Testis (tissue), 2 donors: ENCODE measurements at regions not wholly inside any gene's neighbourhood (a gene's known extent, or its start where the extent isn't known, plus 50 kb on each side); places are given as distances from the start of the nearest gene placed in this dataset.

ENCODE experiments used
- DNase-seq: peaks from one replicate; pipeline ENCODE4 v3.0.0-alpha.2; 2019
- H3K27ac ChIP-seq, 2 donors: fragments of 200-600 bp; sonication (generic); one replicate each; pipeline ENCODE4 v1.5.1; 2019
- H3K27me3 ChIP-seq: fragments of 200-600 bp; sonication (generic); one replicate; pipeline ENCODE4 v1.5.1; 2019
- H3K36me3 ChIP-seq: fragments of 200-600 bp; sonication (generic); one replicate; pipeline ENCODE4 v1.5.1; 2017; ENCODE audit warnings: low read depth; ENCODE audit errors: missing control alignments
- H3K4me1 ChIP-seq: fragments of 200-600 bp; sonication (generic); one replicate; pipeline ENCODE4 v1.5.1; 2019
- H3K4me3 ChIP-seq, 2 donors: fragments of 200-600 bp; sonication (generic); one replicate each; pipeline ENCODE4 v1.5.1; 2017 to 2019
- H3K9me3 ChIP-seq: fragments of 200-600 bp; sonication (generic); one replicate; pipeline ENCODE4 v1.5.1; 2017
- POLR2A ChIP-seq: fragments of 450-650 bp; IDR thresholded peaks from one replicate; pipeline ENCODE4 v1.6.1; 2017; ENCODE audit warnings: antibody characterized with exemption, mild to moderate bottlenecking, moderate library complexity
- WGBS, 2 donors: methylation state at CpG; one replicate each; pipeline ENCODE4 v1.1.5; 2018; 5-methylcytosine and 5-hydroxymethylcytosine counted together
- intact Hi-C: fragments of 100-400 bp; cut with DNase I; formaldehyde crosslinking; loops from one replicate; pipeline ENCODE4 v1.15.1; 2023; ENCODE audit warnings: low total_unique reads
- TF ChIP-seq, protein P1 (sequence below), 3 experiments: fragments of 450-650 bp in 2 of 3; fragments of 200-600 bp in 1 of 3; sonication (generic) in 1 of 3; IDR thresholded peaks; one replicate each; pipeline ENCODE4 v1.5.1; 2016 to 2019; ENCODE audit warnings: antibody characterized with exemption in 3 of 3, mild to moderate bottlenecking in 2 of 3, moderate library complexity in 1 of 3

DNA sequence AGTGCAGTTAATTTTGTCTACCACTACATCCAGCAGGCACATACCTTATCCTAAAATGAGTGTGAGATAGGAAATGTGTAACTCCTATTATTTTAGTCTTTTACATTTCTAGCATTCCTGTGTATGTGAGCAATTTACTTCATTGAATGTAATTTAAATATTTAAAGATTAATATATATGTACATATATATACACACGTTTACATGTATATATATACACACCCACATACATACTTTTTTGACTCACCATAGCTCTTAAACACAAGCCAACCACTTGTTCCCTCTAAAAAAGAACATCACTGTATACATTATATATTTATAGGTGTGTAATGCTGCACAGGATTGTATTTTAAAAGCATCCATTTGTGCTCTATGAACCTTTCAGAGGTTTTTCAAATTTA is 425.6 kb upstream of the NECTIN3 start:
- Histone ChIP-seq H3K9me3 (no peaks in the 10 kb centered on the region), H3K27ac (no peak overlapping the region), H3K4me1 (no peaks in the 10 kb centered on the region), H3K4me3 (no peak overlapping the region), H3K27me3 (no peaks in the 10 kb centered on the region), H3K36me3 (no peaks in the 10 kb centered on the region)
- no peak for TF ChIP-seq POLR2A
- TF ChIP-seq, protein P1, sequence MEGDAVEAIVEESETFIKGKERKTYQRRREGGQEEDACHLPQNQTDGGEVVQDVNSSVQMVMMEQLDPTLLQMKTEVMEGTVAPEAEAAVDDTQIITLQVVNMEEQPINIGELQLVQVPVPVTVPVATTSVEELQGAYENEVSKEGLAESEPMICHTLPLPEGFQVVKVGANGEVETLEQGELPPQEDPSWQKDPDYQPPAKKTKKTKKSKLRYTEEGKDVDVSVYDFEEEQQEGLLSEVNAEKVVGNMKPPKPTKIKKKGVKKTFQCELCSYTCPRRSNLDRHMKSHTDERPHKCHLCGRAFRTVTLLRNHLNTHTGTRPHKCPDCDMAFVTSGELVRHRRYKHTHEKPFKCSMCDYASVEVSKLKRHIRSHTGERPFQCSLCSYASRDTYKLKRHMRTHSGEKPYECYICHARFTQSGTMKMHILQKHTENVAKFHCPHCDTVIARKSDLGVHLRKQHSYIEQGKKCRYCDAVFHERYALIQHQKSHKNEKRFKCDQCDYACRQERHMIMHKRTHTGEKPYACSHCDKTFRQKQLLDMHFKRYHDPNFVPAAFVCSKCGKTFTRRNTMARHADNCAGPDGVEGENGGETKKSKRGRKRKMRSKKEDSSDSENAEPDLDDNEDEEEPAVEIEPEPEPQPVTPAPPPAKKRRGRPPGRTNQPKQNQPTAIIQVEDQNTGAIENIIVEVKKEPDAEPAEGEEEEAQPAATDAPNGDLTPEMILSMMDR (IDR thresholded peaks at IDR 0.05), result no peak
- intact Hi-C loops, result no loop called here
- DNase-seq, result no peak
- 74 to 76% methylated on average over 1 of the region's 1 CpG for WGBS, 2 donors

DNA sequence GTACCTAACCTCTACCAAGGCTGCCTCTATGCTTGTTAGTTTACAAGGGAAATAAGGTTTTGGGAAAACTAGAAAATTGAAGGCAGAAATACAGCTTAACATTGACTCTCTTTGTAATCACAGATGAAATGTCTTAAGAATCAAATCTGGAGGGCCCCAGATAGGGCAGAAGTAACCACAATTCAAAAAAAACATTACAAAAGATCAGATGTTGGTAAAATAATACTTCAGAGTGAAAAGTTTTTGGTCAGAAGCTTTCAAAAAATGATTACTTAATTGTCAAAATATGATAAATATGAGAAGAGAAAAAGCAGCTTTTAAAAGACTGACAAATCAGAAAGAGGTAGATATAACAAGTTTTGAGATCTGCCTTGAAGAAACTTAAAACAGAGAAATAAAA is 425.1 kb upstream of the NECTIN3 start:
- no peaks in the 10 kb centered on the region for H3K36me3 ChIP-seq
- DNase-seq, result no peak
- no peaks in the 10 kb centered on the region for H3K9me3 ChIP-seq
- H3K4me3 ChIP-seq, result no peak overlapping the region
- H3K27me3 ChIP-seq, result no peaks in the 10 kb centered on the region
- intact Hi-C loops, result no loop called here
- H3K27ac ChIP-seq, result no peak overlapping the region
- TF ChIP-seq POLR2A, result no peak
- TF ChIP-seq, protein P1 (IDR thresholded peaks at IDR 0.05), result no peak
- H3K4me1 ChIP-seq, result no peaks in the 10 kb centered on the region

DNA sequence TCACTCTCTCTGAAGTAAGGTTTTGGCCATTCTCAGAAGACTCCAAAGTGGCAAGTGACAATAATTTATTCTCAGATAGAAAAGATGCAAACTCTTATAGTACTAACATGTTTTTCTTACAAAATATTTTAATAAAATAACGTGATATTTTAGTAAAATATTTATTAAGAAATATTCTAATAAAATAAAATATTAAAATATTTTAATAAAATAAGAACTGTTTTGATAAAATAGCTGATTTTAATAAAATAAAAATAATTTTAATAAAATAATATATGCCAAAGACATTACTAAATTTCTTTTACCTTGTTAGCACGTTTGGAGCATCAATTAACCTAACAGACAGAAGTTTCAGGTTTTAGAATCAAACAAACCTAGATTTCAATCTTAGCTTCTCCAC is 424.0 kb upstream of the NECTIN3 start:
- no peaks in the 10 kb centered on the region for H3K4me1 ChIP-seq
- 66 to 88% methylated on average over 2 of the region's 2 CpGs for WGBS, 2 donors

DNA sequence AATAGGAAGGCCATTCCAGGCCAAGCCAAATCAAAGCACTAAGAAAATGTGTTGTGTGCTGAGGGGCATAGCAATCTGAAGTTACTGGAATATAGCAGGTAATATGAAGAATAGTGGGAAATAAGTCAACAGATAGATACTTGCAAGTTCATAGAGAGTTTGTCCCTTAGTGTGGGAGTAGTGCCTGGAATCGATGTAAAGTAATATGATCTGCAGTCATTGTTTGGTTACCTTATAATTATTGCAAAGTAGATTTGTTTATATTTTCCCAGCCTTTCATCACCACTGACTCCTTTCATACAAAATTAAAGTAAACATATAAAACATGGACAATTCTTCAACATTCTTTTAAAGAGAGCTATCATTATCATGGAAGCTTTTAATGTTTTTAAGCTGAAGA is 420.9 kb upstream of the NECTIN3 start:
- WGBS, 2 donors, result 27 to 41% methylated on average over 1 of the region's 1 CpG
- Histone ChIP-seq H3K4me3 (no peak overlapping the region), H3K36me3 (no peaks in the 10 kb centered on the region), H3K27ac (no peak overlapping the region), H3K9me3 (no peaks in the 10 kb centered on the region), H3K4me1 (no peaks in the 10 kb centered on the region), H3K27me3 (no peaks in the 10 kb centered on the region)
- intact Hi-C loops, result no loop called here
- TF ChIP-seq, protein P1 (IDR thresholded peaks at IDR 0.05), result no peak
- TF ChIP-seq POLR2A, result no peak
- DNase-seq, result no peak

More for the DNA sequence above, 424.0 kb upstream of the NECTIN3 start:
- Histone ChIP-seq H3K27ac (no peak overlapping the region), H3K4me3 (no peak overlapping the region), H3K27me3 (no peaks in the 10 kb centered on the region), H3K9me3 (no peaks in the 10 kb centered on the region), H3K36me3 (no peaks in the 10 kb centered on the region)
- DNase-seq, result no peak
- intact Hi-C loops, result no loop called here
- TF ChIP-seq, protein P1 (IDR thresholded peaks at IDR 0.05), result no peak
- TF ChIP-seq POLR2A, result no peak

DNA sequence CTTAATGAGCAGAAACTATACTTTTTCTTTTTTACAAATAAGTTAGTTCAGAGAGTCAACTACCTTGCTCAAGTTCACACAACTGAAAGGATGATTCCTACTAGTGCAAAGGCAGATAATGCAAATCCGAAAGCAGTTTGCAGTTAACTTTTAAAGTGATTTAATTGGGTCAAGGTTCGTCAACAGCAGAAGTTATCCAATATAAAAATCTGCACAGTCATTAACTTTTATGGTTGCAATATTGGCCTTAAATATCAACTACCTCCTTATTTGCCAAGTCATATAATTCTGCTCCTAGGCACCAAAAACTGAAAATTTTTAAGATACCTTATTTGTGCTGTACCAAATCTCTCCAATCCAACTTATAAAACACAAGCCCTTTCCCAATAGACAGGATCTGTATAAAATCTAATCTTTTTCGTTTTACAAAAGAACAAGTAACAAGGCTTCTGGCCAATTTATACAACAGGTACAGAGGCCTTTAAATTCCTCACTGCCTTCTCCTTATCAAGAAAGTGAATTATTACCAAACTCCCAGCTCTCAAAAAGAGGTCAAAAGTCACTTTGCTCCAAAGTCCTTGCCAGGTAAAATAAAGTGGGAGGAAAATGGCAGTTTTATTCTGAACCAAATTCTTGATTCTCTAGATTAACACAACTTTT is 416.6 kb upstream of the NECTIN3 start:
- Histone ChIP-seq H3K27me3 (no peaks in the 10 kb centered on the region), H3K36me3 (no peaks in the 10 kb centered on the region), H3K4me1 (no peaks in the 10 kb centered on the region), H3K9me3 (no peaks in the 10 kb centered on the region), H3K4me3 (no peak overlapping the region), H3K27ac (no peak overlapping the region)
- intact Hi-C loops, result no loop called here
- 60 to 72% methylated on average over 3 of the region's 3 CpGs for WGBS, 2 donors
- no peak for TF ChIP-seq POLR2A
- TF ChIP-seq, protein P1 (IDR thresholded peaks at IDR 0.05), result no peak
- no peak for DNase-seq
